ENCODE measurements at regions not wholly inside any gene's neighbourhood (a gene's known extent, or its start where the extent isn't known, plus 50 kb on each side); places are given as distances from the start of the nearest gene placed in this dataset.
"Not testable (repeated sequence)": the region's sequence is repeated elsewhere in the genome, so short reads cannot be mapped to it uniquely, and the experiment has no call there.

- not testable (repeated sequence) for ATAC-seq
These were observed 61.1 kb downstream of the DEFB131A start for GRCh38 chr4:9505341-9505740.

GRCh38 chr4:9506672-9507071, 62.5 kb downstream of the DEFB131A start:
- ATAC-seq = not testable (repeated sequence)

- not testable (repeated sequence) for ATAC-seq
These were observed 68.7 kb downstream of the DEFB131A start for GRCh38 chr4:9512941-9513340.

GRCh38 chr4:9519631-9520030, 75.4 kb downstream of the DEFB131A start:
- ATAC-seq = not testable (repeated sequence)

GRCh38 chr4:9522903-9523302, 78.7 kb downstream of the DEFB131A start:
- not testable (repeated sequence) for ATAC-seq

- ATAC-seq = not testable (repeated sequence)
These were observed 80.2 kb downstream of the DEFB131A start for GRCh38 chr4:9524406-9524805.

GRCh38 chr4:9532134-9532862, 88.1 kb downstream of the DEFB131A start:
- peak; percentile 43 to 51 for ATAC-seq

- ATAC-seq = not testable (repeated sequence)
These were observed 88.6 kb downstream of the DEFB131A start for GRCh38 chr4:9532863-9533192.

- not testable (repeated sequence) for ATAC-seq
These were observed 92.9 kb downstream of the DEFB131A start for GRCh38 chr4:9537101-9537500.

- not testable (repeated sequence) for ATAC-seq
These were observed 95.8 kb downstream of the DEFB131A start for GRCh38 chr4:9539939-9540520.

- ATAC-seq = not testable (repeated sequence)
These were observed 97.2 kb downstream of the DEFB131A start for GRCh38 chr4:9541388-9541915.

GRCh38 chr4:9544851-9545250, 100.6 kb downstream of the DEFB131A start:
- not testable (repeated sequence) for ATAC-seq

- ATAC-seq = not testable (repeated sequence)
These were observed 103.3 kb downstream of the DEFB131A start for GRCh38 chr4:9547470-9547869.

GRCh38 chr4:9556076-9556475, 111.9 kb downstream of the DEFB131A start:
- ATAC-seq = not testable (repeated sequence)

GRCh38 chr4:9577869-9578268, 133.7 kb downstream of the DEFB131A start:
- not testable (repeated sequence) for ATAC-seq

- not testable (repeated sequence) for ATAC-seq
These were observed 138.7 kb downstream of the DEFB131A start for GRCh38 chr4:9582880-9583279.

GRCh38 chr4:9592010-9592409, 147.8 kb downstream of the DEFB131A start:
- ATAC-seq = no peak

GRCh38 chr4:9594948-9595347, 150.7 kb downstream of the DEFB131A start:
- no peak for ATAC-seq

- ATAC-seq = not testable (repeated sequence)
These were observed 151.3 kb downstream of the DEFB131A start for GRCh38 chr4:9595531-9595930.

- ATAC-seq = no peak
These were observed 155.1 kb downstream of the DEFB131A start for GRCh38 chr4:9599266-9599665.

- ATAC-seq = no peak
These were observed 156.0 kb downstream of the DEFB131A start for GRCh38 chr4:9600246-9600645.

- no peak for ATAC-seq
These were observed 158.2 kb downstream of the DEFB131A start for GRCh38 chr4:9602389-9602914.

GRCh38 chr4:9604031-9604892, 160.0 kb downstream of the DEFB131A start:
- ATAC-seq = not testable (repeated sequence)
